ENCODE measurements at regions not wholly inside any gene's neighbourhood (a gene's known extent, or its start where the extent isn't known, plus 50 kb on each side); places are given as distances from the start of the nearest gene placed in this dataset.

GRCh38 chr2:215540658-215541057 is 104.8 kb upstream of the FN1 start:
- TF ChIP-seq CTCF (IDR thresholded peaks at IDR 0.05): no peak
- no peak for TF ChIP-seq POLR2AphosphoS5 (IDR thresholded peaks at IDR 0.05)
